HG02938 (cell line): ENCODE measurements at regions not wholly inside any gene's neighbourhood (a gene's known extent, or its start where the extent isn't known, plus 50 kb on each side); places are given as distances from the start of the nearest gene placed in this dataset.

Source experiments
- ATAC-seq: cut with Tn5 transposase; IDR thresholded peaks from one replicate; pipeline ENCODE4 v1.9.1; 2021; ENCODE audit warnings: mild to moderate bottlenecking, moderate library complexity; ENCODE audit not compliant: unreplicated experiment

GRCh38 chr12:127290251-127290650, 976.7 kb upstream of the TMEM132C start:
- ATAC-seq, result no peak

- no peak for ATAC-seq
Observed at GRCh38 chr12:127292736-127293135, 974.2 kb upstream of the TMEM132C start.

GRCh38 chr12:127293507-127294310, 973.3 kb upstream of the TMEM132C start:
- ATAC-seq, result no peak

DNA sequence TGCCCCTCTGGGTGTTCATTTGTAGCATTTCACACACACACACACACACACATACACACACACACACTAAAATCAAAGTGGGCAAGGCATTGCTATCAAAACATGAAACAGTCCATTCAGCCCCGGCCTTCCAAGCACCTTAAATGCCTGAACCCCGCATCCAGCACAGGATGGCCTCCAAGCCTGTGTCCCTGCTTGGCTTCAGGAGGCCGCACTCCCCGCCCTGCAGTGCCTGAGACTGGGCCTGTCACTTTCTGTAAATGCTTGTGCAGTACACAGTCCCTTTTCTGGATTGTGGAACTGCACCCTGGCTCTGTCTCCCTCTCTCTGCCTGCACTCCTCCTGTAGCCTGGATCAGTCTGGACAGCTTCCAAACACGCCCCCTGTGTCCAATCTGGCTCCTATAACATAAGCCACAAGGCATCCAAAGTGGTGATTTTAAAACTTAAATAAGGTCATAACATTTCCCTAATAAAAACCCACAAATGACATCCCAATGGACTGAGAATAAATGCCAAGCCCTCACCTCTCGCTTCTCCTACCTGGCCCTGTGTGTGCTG, 972.2 kb upstream of the TMEM132C start:
- ATAC-seq, result no peak

DNA sequence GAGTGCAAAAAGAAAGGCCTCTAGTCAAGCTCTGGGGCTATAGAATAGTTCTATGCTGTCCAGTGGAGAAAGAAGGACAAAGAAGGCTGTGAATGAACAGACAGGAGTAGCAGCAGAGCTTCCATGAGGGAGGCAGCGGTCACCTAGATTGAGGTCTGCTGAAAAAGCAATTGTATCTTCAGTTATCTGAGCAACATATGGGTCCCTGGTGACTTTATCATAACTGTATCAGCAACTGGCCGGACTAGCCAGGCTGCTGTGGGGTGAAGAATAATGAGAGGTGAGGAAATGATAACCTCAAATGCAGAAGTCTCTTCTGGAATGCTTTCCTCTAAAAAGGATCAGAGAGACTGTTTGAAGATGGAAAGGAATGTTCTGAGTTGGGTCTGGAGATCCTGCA, 971.3 kb upstream of the TMEM132C start:
- no peak for ATAC-seq

- ATAC-seq, result no peak
Observed at GRCh38 chr12:127296591-127296990, 970.4 kb upstream of the TMEM132C start.

DNA sequence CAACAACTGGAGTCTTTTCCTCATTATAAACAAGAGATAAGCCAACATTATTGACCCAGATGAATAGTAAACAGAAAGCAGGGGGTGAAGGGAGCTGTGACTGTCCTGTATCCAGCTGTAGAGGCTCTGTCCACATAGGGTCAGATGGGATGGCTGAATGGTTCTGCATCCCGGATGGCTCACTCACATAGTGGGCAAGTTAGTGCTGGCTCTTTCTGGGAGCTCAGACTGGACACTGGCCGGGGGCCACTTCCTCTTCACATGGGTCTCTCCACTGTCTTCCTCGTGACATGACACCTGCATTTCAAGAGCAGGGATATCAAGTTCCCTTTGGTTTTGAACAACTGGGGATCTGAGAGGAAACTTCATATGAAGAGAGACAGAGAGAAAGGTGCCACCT, 969.6 kb upstream of the TMEM132C start:
- ATAC-seq, result no peak

- no peak for ATAC-seq
Observed at GRCh38 chr12:127300075-127300474, 966.9 kb upstream of the TMEM132C start.

- ATAC-seq, result no peak
Observed at GRCh38 chr12:127300753-127301152, 966.2 kb upstream of the TMEM132C start.

- ATAC-seq, result no peak
Observed at GRCh38 chr12:127301876-127302275, 965.1 kb upstream of the TMEM132C start.

GRCh38 chr12:127304751-127305725, 961.9 kb upstream of the TMEM132C start:
- ATAC-seq, result no peak

DNA sequence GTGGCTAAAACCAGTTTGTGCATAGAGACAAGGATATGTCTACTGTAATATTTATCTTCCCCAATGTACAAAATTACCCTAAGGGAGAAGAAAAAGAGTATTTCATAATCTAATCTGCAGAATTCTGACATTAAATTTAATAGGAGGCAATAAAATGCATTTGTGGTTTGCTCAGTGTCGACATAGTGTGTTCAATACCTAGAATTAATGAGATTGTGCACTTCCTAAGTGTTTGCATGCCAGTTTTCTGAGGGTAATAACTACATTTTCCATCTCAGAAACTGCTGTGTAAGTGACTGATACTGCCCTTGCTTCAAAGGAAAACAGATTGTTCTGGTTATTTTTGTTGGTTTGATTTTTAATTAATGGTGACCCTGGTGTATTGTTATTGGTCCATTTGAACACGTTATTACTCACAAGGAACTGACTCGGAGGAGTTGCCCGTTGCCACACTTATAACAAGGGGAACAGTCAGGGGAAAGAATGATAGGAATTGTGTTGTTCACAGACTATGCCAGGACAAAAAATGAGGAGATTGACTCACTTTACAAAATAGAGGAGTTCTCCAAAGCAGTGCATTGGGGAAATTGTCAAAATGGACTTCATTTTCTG, 960.3 kb upstream of the TMEM132C start:
- no peak for ATAC-seq

DNA sequence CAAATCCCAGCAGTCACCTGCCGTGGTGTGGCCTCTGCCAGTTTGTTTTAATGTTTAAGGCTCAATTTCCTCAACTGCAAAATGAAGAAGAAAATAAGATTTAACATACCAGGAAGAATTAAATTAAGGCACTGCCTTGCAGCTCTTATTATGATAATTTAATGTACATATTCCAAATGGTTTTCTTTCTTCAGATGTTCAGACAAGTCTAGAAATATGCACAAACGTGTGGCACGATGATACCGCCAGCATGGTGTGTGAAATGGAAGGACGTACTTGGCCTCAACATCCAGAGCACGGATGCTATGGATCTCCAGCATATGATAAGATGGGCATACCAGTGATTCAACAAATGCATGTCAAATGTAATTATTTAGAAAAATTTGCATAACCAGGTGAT, 959.4 kb upstream of the TMEM132C start:
- no peak for ATAC-seq

- ATAC-seq, result no peak
Observed at GRCh38 chr12:127308148-127308547, 958.8 kb upstream of the TMEM132C start.

- ATAC-seq, result no peak
Observed at GRCh38 chr12:127310548-127310947, 956.4 kb upstream of the TMEM132C start.

GRCh38 chr12:127311720-127312364, 955.1 kb upstream of the TMEM132C start:
- no peak for ATAC-seq

DNA sequence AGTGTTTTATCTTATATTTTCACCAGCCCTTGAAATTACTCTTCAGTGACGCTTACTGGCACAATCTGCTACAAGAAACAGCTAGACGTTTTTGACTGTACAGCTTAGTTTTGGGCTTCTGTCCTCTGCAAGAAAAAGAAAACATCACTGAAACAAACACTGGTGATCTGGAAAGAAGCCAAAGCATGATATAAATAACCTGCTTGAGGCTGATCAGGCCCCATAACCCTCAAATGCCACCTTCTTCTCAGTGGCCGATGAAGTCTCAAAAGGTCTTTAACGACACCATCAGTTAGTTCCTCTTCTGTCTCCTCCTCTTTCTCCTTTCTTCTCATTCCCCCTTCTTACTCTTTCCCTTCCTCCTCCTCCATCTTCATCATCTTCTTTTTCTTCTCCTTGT, 942.3 kb upstream of the TMEM132C start:
- no peak for ATAC-seq

DNA sequence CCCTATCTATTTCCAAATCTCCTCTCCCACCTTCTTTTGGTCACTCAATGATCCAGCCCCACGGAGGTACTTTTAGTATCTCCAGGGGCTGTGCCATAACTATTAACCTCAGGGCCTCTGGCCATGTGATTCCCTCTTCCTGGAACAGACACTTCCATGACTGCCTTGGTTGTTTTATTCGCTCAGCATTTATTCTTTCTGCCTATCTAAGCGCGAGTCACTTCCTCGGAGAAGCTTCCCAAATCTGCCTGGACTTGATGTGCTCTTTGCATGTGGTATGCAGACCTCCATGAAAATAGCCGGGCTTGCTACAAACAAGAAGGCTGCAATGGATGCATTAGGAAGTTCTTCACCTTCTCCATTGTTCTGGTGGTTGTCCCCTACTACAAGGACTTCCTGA, 939.0 kb upstream of the TMEM132C start:
- no peak for ATAC-seq

DNA sequence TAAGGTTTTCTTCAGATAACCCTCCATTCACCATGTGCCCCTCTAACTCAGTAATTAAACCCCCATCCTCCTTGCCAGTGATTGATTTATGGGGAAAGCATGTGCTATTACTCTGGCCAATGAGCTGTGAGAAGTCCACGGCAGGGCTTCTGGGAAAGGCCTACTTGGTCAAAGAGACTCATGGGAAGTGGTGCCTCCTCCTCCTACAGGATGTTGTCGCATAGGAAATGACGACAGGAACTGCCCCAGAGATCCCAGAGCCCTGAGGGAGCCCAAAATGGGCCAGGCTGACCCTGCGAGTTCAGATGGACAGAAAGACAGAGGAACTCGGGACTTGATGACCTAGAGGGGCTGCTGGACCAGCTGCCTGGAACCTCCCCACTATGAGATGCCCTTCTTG, 938.1 kb upstream of the TMEM132C start:
- ATAC-seq, result no peak

DNA sequence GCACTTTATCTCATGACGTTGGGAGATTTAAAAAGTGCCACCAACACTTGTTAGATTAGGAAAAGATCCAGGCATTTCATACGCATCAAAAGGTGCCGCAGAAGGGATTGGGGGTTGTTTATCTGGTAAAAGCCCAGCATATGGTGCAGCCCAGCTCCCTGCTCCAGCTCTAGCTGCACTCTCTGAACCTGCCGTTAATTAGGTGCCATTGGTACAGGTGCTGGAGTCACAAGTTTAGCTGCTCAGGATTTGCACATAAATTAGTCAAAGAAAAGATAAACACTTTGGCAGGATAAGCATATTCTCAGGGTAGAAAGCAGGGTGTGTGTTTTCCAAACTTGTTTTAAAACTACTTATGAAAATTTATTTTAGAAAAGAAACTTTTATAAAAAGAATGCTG, 932.6 kb upstream of the TMEM132C start:
- ATAC-seq, result no peak
